HG03432 (cell line): ENCODE measurements at regions not wholly inside any gene's neighbourhood (a gene's known extent, or its start where the extent isn't known, plus 50 kb on each side); places are given as distances from the start of the nearest gene placed in this dataset.

Experiments
- ATAC-seq: cut with Tn5 transposase; IDR thresholded peaks from one replicate; pipeline ENCODE4 v1.9.1; 2021; ENCODE audit warnings: mild to moderate bottlenecking, moderate library complexity; ENCODE audit not compliant: unreplicated experiment

GRCh38 chr19:29395111-29395733 lies 130.6 kb upstream of the VSTM2B start:
- ATAC-seq: no peak

- no peak for ATAC-seq
These were observed 129.9 kb upstream of the VSTM2B start for GRCh38 chr19:29395734-29396414.

DNA sequence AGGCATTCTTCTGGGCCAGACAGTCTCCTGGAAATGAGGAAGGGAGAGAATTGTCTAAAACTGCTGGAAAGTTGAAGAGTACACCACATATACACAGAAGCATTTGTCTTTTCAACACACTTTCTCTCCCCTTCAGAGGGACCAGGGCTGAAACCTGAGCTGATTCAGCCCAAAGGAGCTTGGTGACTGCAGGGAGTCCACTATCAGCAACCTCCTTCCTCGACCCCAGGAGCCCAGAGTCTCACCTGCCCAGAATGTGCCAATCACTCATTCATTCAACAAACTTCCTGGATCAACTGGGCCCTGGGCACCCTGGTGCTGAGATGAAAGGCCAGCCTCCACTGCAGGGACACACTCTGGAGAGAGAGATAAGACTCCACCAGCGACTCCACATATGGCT lies 128.9 kb upstream of the VSTM2B start:
- no peak for ATAC-seq

DNA sequence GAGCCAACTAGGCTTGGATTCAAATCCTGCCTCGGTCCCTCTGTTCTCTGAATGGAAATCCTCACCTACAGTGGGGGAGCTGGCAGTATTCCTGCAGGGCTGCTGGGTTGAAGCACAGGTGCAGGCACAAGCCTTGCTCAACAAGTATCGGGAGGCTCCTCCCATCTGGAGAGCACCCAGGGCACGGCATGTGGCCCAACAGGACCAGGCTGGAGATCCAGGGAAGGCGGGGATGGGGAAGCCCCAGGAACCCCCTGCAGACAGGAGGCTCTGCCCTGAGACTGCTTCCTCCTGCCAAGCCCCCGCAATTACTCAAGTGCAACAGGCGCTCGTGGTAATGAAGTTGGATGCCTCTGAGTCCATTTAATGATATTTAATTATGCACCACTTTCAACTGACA lies 128.0 kb upstream of the VSTM2B start:
- no peak for ATAC-seq

DNA sequence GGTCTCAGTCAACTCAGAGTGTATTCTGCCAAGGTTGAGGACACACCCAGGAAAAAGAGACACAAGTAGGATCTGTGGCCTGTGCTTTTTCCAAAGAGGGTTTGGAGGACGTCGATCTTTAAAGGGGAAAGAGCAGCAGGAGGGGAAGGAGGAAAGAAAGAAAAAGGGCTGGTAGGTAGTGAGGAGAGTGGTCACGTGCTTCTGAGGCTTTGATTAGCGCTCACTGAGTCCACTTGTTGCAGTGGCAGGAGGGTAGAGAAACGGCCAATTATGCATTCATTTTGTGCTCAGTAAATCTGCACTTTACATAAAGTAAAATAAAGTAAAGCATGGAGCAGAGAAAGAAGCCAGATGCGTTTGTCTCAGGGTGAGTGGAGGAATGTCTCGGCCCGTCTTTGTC lies 126.0 kb upstream of the VSTM2B start:
- ATAC-seq: no peak

- ATAC-seq: no peak
These were observed 124.7 kb upstream of the VSTM2B start for GRCh38 chr19:29400917-29401711.

- no peak for ATAC-seq
These were observed 123.9 kb upstream of the VSTM2B start for GRCh38 chr19:29401712-29402421.

- ATAC-seq: no peak
These were observed 123.2 kb upstream of the VSTM2B start for GRCh38 chr19:29402563-29402962.

GRCh38 chr19:29404015-29404414 lies 121.8 kb upstream of the VSTM2B start:
- ATAC-seq: no peak

GRCh38 chr19:29404951-29405727 lies 120.7 kb upstream of the VSTM2B start:
- no peak for ATAC-seq

DNA sequence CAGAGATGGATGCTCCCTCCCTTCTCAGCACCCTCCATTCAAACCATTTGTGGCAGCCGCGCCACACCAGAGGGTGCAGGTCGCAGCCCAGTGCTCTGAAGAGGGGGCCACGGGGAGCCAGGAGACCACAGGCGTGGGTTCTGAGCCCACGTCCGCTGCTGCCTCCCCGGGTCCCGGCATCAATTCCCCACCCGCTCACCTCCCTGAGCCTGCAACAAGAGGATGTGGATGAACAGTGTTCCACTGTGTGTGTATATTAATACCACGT lies 120.1 kb upstream of the VSTM2B start:
- ATAC-seq: no peak

- no peak for ATAC-seq
These were observed 116.5 kb upstream of the VSTM2B start for GRCh38 chr19:29409076-29409862.

- no peak for ATAC-seq
These were observed 115.2 kb upstream of the VSTM2B start for GRCh38 chr19:29410601-29411000.

GRCh38 chr19:29411113-29411581 lies 114.6 kb upstream of the VSTM2B start:
- no peak for ATAC-seq

DNA sequence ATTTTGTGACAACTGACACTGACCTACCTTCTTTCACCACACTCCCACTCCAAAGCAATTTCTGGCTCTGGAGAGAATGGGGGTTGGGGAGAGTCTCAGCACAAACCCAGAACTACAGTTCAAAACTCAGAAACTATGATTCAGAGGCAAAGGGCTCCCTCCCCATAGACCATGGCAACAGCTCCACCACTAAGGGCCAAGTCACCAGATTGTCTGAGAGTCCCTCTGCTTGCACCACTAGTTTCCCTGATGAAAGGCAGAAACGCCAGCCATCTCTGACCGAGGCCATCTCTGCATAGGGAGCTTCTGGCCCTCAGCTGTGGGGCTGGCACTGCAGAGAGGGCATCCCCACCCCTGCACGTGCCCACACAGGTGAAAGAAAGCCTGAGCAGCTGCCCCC lies 112.4 kb upstream of the VSTM2B start:
- no peak for ATAC-seq

DNA sequence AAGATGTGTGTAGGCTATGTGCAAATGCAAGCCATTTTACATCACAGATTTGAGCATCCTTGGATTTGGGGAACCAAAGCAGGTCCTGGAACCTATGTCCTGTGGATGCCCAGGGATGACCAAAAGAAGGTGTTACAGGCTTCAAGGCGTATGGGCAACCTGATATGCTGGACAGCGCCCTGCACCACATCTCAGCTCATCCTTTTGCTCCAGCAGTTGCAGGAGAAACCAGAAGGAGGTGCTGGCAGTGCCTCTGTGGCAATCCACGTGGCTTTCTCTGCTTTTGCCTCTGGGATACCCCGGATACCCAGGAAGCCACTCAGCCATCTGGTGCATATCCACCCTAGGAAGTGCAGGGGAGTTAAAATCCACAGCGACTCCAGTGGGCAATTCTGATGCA lies 110.3 kb upstream of the VSTM2B start:
- ATAC-seq: no peak

- no peak for ATAC-seq
These were observed 108.7 kb upstream of the VSTM2B start for GRCh38 chr19:29417048-29417447.

GRCh38 chr19:29418201-29418600 lies 107.6 kb upstream of the VSTM2B start:
- ATAC-seq: no peak

- ATAC-seq: no peak
These were observed 105.7 kb upstream of the VSTM2B start for GRCh38 chr19:29420065-29420464.
